HepG2 (cell line): ENCODE measurements at regions not wholly inside any gene's neighbourhood (a gene's known extent, or its start where the extent isn't known, plus 50 kb on each side); places are given as distances from the start of the nearest gene placed in this dataset.

Experiments used
- ATAC-seq: fragments of 200-7000 bp; cut with Tn5 transposase; 3 replicates; pipeline ENCODE4 v1.9.1; 2020; ENCODE audit warnings: mild to moderate bottlenecking, moderate library complexity
- BruUV-seq: library from RNA; stranded (reverse); fragments of 400-500 nt; replicated peaks from 2 replicates; lab custom pipeline; 2021; lab: Mats Ljungman, UMichigan
- CTCF ChIA-PET: fragments of 300-600 bp; formaldehyde crosslinking; extraction: SDS; loops from one replicate; lab custom pipeline; 2021; ENCODE audit warnings: low total read pairs, inconsistent platforms, low intra/inter-chr PET ratio; lab: Yijun Ruan, JAX
- POLR2A ChIA-PET: fragments of 350-600 bp; sonication (Branson Sonifier 250); formaldehyde crosslinking; loops from one replicate; lab custom pipeline; 2020; ENCODE audit warnings: antibody characterized with exemption, inconsistent platforms; lab: Yijun Ruan, JAX
- DNase-seq: peaks from one replicate; pipeline ENCODE4 v3.0.0-alpha.2; 2015; ENCODE audit warnings: low spot score
- FAIRE-seq: peaks from 3 replicates; lab custom pipeline; 2011; peaks lifted over from hg19 to GRCh38; lab: Jason Lieb, UNC
- H2AFZ ChIP-seq: one replicate; pipeline ENCODE4 v1.6.1; 2011; ENCODE audit warnings: low read length, inconsistent platforms
- H3K27ac ChIP-seq: fragments of 300-600 bp; 3 replicates; pipeline ENCODE4 v1.8.0; 2011; ENCODE audit warnings: mixed run types, mild to moderate bottlenecking, mixed read lengths, low read length, inconsistent platforms; ENCODE audit not compliant: insufficient read depth; ENCODE audit errors: extremely low read length
- H3K27me3 ChIP-seq, 2 experiments: fragments of 200-600 bp in 1 of 2; 2 replicates in 1 of 2; 3 replicates in 1 of 2; pipeline versions ENCODE4 v1.6.0 to v1.8.0; 2011; ENCODE audit warnings: low read length in 2 of 2, mild to moderate bottlenecking in 2 of 2, moderate library complexity in 2 of 2, inconsistent platforms in 1 of 2; ENCODE audit not compliant: insufficient read depth in 2 of 2, control insufficient read depth in 1 of 2
- H3K36me3 ChIP-seq, 2 experiments: fragments of 200-600 bp in 1 of 2; replicated peaks in 1 of 2; 2 replicates in 1 of 2; 3 replicates in 1 of 2; pipeline versions ENCODE4 v1.5.1 to v1.8.0; 2011; ENCODE audit warnings: low read length in 2 of 2, inconsistent platforms in 1 of 2; ENCODE audit not compliant: insufficient read depth in 2 of 2, control insufficient read depth in 1 of 2
- H3K4me1 ChIP-seq: 2 replicates; pipeline ENCODE4 v1.5.1; 2012; ENCODE audit warnings: low read length, inconsistent platforms; ENCODE audit not compliant: insufficient read depth
- H3K4me2 ChIP-seq: 2 replicates; pipeline ENCODE4 v1.6.0; 2011; ENCODE audit warnings: low read depth, low read length, inconsistent platforms
- H3K4me3 ChIP-seq, 3 experiments: fragments of 200-600 bp in 1 of 3; sonication (generic), shearing (Covaris generic) in 1 of 3; replicated peaks in 1 of 3; 2 replicates each; pipeline ENCODE4 v1.5.1; 2011 to 2016; ENCODE audit warnings: low read length in 3 of 3, inconsistent platforms in 2 of 3, low read depth in 2 of 3, mild to moderate bottlenecking in 2 of 3, control low read depth in 1 of 3, mixed read lengths in 1 of 3; ENCODE audit not compliant: insufficient read depth in 1 of 3
- H3K79me2 ChIP-seq: one replicate; pipeline ENCODE4 v1.6.1; 2011; ENCODE audit warnings: low read length, inconsistent platforms; ENCODE audit not compliant: insufficient read depth
- H3K9ac ChIP-seq: 2 replicates; pipeline ENCODE4 v1.6.0; 2011; ENCODE audit warnings: mild to moderate bottlenecking, low read depth, low read length, inconsistent platforms; ENCODE audit not compliant: insufficient read depth
- H3K9me3 ChIP-seq: 2 replicates; pipeline ENCODE4 v1.5.1; 2012; ENCODE audit warnings: mild to moderate bottlenecking, low read length
- H4K20me1 ChIP-seq: 2 replicates; pipeline ENCODE4 v1.6.0; 2011; ENCODE audit warnings: inconsistent platforms, mild to moderate bottlenecking, low read length, moderate library complexity; ENCODE audit not compliant: insufficient read depth
- EZH2 ChIP-seq: conservative IDR thresholded peaks from 2 replicates; pipeline ENCODE4 v1.6.1; 2012; ENCODE audit warnings: mild to moderate bottlenecking, low read depth, low read length, moderate library complexity
- HHEX ChIP-seq: IDR thresholded peaks from 2 replicates; pipeline ENCODE4 v1.6.1; 2016; ENCODE audit warnings: control low read depth
- HNRNPUL1 ChIP-seq: fragments of 200-400 bp; formaldehyde crosslinking; IDR thresholded peaks from 2 replicates; pipeline ENCODE4 v1.6.1; 2017; ENCODE audit warnings: low read depth, mild to moderate bottlenecking, low read length, moderate library complexity
- NFE2 ChIP-seq: sonication (generic); formaldehyde crosslinking; IDR thresholded peaks from 2 replicates; pipeline ENCODE4 v1.4.0; 2020; ENCODE audit warnings: missing genetic modification reagents
- NR3C1 ChIP-seq: sonication (generic); formaldehyde crosslinking; IDR thresholded peaks from 2 replicates; pipeline ENCODE4 v1.4.0; 2020; ENCODE audit warnings: missing genetic modification reagents
- PHF20 ChIP-seq: sonication (generic); formaldehyde crosslinking; IDR thresholded peaks from 2 replicates; pipeline ENCODE4 v1.5.0; 2020; ENCODE audit warnings: mild to moderate bottlenecking, missing genetic modification reagents
- PRDM10 ChIP-seq: sonication (generic); formaldehyde crosslinking; IDR thresholded peaks from 2 replicates; pipeline ENCODE4 v1.4.0; 2020; ENCODE audit warnings: low read depth, missing genetic modification reagents
- RFXANK ChIP-seq: IDR thresholded peaks from 2 replicates; pipeline ENCODE4 v1.6.1; 2016
- ZNF563 ChIP-seq: sonication (generic); formaldehyde crosslinking; IDR thresholded peaks from 2 replicates; pipeline ENCODE4 v1.8.0; 2022; ENCODE audit warnings: mild to moderate bottlenecking, moderate library complexity, missing genetic modification reagents
- ZNF589 ChIP-seq: sonication (generic); formaldehyde crosslinking; conservative IDR thresholded peaks from 2 replicates; pipeline ENCODE4 v1.8.0; 2022; ENCODE audit warnings: mild to moderate bottlenecking, moderate library complexity, missing genetic modification reagents
- ZNF629 ChIP-seq: sonication (generic); formaldehyde crosslinking; conservative IDR thresholded peaks from 2 replicates; pipeline ENCODE4 v1.5.0; 2020; ENCODE audit warnings: missing genetic modification reagents
- ZNF652 ChIP-seq: IDR thresholded peaks from 2 replicates; pipeline ENCODE4 v1.6.1; 2016; ENCODE audit warnings: low read depth, borderline replicate concordance
- ZNF776 ChIP-seq: sonication (generic); formaldehyde crosslinking; IDR thresholded peaks from 2 replicates; pipeline ENCODE4 v1.4.0; 2020; ENCODE audit warnings: mild to moderate bottlenecking, missing genetic modification reagents
- ZSCAN29 ChIP-seq: sonication (generic); formaldehyde crosslinking; conservative IDR thresholded peaks from 2 replicates; pipeline ENCODE4 v1.4.0; 2020; ENCODE audit warnings: mild to moderate bottlenecking, missing genetic modification reagents
- WGBS: methylation state at CpG from one replicate; pipeline ENCODE4 v1.1.6; 2017; ENCODE audit warnings: low lambda C conversion rate; 5-methylcytosine and 5-hydroxymethylcytosine counted together
- in situ Hi-C: cut with HindIII; loops from 2 replicates; pipeline ENCODE4 v1.10.0; 2017; ENCODE audit warnings: low pct_unique_long_range_greater_than_20kb; ENCODE audit not compliant: extremely low pct_ligation_motif_present
- intact Hi-C: fragments of 100-400 bp; cut with micrococcal nuclease; formaldehyde crosslinking; loops from one replicate; pipeline ENCODE4 v1.10.0; 2022; ENCODE audit not compliant: unreplicated experiment
- TF ChIP-seq, protein P1 (sequence below): sonication (generic); formaldehyde crosslinking; conservative IDR thresholded peaks from 2 replicates; pipeline ENCODE4 v1.4.0; 2020; ENCODE audit warnings: mild to moderate bottlenecking, missing genetic modification reagents, moderate library complexity

DNA sequence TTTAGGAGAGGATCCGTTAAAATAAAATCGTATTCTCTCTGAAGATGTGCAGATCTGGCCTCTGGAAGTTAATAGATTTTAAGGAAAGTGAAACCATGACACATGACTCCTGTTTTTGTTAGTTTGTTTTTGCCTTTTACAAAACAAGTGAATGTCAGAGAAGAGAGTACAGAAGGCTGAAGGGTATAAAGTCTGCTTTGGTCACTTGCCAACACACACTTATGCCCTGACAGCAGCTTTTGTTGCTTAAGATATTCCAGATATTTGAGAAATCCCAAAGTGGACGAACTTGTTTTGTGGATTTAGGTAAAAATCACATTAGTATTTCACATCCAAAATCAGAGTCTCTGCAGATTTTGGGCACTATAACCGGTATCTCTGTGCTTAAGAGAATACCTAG is 192.4 kb upstream of the RASGEF1B start:
- H3K4me1 ChIP-seq: no peaks in the 10 kb centered on the region

More for the DNA sequence above, 192.4 kb upstream of the RASGEF1B start:
- Histone ChIP-seq H3K9ac (no peak overlapping the region), H3K79me2 (no peaks in the 10 kb centered on the region), H3K27me3 (no peaks in the 10 kb centered on the region), H3K27ac (no peak overlapping the region), H3K9me3 (no peaks in the 10 kb centered on the region), H3K36me3 (no peaks in the 10 kb centered on the region), H2AFZ (no peak overlapping the region), H4K20me1 (no peaks in the 10 kb centered on the region), H3K4me3 (no peak overlapping the region), H3K4me2 (no peak overlapping the region)
- in situ Hi-C loops (no loop called here), intact Hi-C loops (no loop called here)
- DNase-seq: no peak
- BruUV-seq: no TSS peak
- 38% methylated on average over 4 of the region's 4 CpGs for WGBS
- FAIRE-seq: no peak
- TF ChIP-seq ZNF563 (CRISPR knock-in tag) (no peak), ZNF629 (CRISPR knock-in tag) (no peak), HNRNPUL1 (no peak), NR3C1 (CRISPR knock-in tag) (no peak), ZNF652 (CRISPR knock-in tag) (no peak), ZNF589 (CRISPR knock-in tag) (no peak), PRDM10 (CRISPR knock-in tag) (no peak), PHF20 (CRISPR knock-in tag) (no peak), RFXANK (CRISPR knock-in tag) (no peak), ZNF776 (CRISPR knock-in tag) (no peak), EZH2 (no peak), NFE2 (CRISPR knock-in tag) (no peak), ZSCAN29 (CRISPR knock-in tag) (no peak), HHEX (no peak)
- TF ChIP-seq, protein P1, sequence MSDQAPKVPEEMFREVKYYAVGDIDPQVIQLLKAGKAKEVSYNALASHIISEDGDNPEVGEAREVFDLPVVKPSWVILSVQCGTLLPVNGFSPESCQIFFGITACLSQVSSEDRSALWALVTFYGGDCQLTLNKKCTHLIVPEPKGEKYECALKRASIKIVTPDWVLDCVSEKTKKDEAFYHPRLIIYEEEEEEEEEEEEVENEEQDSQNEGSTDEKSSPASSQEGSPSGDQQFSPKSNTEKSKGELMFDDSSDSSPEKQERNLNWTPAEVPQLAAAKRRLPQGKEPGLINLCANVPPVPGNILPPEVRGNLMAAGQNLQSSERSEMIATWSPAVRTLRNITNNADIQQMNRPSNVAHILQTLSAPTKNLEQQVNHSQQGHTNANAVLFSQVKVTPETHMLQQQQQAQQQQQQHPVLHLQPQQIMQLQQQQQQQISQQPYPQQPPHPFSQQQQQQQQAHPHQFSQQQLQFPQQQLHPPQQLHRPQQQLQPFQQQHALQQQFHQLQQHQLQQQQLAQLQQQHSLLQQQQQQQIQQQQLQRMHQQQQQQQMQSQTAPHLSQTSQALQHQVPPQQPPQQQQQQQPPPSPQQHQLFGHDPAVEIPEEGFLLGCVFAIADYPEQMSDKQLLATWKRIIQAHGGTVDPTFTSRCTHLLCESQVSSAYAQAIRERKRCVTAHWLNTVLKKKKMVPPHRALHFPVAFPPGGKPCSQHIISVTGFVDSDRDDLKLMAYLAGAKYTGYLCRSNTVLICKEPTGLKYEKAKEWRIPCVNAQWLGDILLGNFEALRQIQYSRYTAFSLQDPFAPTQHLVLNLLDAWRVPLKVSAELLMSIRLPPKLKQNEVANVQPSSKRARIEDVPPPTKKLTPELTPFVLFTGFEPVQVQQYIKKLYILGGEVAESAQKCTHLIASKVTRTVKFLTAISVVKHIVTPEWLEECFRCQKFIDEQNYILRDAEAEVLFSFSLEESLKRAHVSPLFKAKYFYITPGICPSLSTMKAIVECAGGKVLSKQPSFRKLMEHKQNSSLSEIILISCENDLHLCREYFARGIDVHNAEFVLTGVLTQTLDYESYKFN (CRISPR knock-in tag): no peak
- ChIA-PET POLR2A (no interaction called here), CTCF (no interaction called here)
- ATAC-seq: no peak
